HepG2 (cell line): ENCODE measurements at regions not wholly inside any gene's neighbourhood (a gene's known extent, or its start where the extent isn't known, plus 50 kb on each side); places are given as distances from the start of the nearest gene placed in this dataset.

Experiments used
- GRHL1 ChIP-seq: sonication (generic); formaldehyde crosslinking; conservative IDR thresholded peaks from 2 replicates; pipeline ENCODE4 v1.8.0; 2022; ENCODE audit warnings: missing genetic modification reagents
- KIAA2018 ChIP-seq: sonication (generic); formaldehyde crosslinking; IDR thresholded peaks from 2 replicates; pipeline ENCODE4 v1.5.0; 2020; ENCODE audit warnings: mild to moderate bottlenecking, missing genetic modification reagents, borderline replicate concordance
- MZF1 ChIP-seq: sonication (generic); formaldehyde crosslinking; IDR thresholded peaks from 2 replicates; pipeline ENCODE4 v1.8.1; 2023; ENCODE audit warnings: mild to moderate bottlenecking, missing genetic modification reagents, borderline replicate concordance
- SOX5 ChIP-seq: IDR thresholded peaks from 2 replicates; pipeline ENCODE4 v1.6.1; 2016; ENCODE audit warnings: borderline replicate concordance
- SRSF4 ChIP-seq: fragments of 200-400 bp; formaldehyde crosslinking; IDR thresholded peaks from one replicate; pipeline ENCODE4 v1.6.1; 2018; ENCODE audit warnings: mild to moderate bottlenecking, low read depth, low read length, moderate library complexity; ENCODE audit not compliant: poor library complexity, severe bottlenecking
- ZNF354B ChIP-seq: sonication (generic); formaldehyde crosslinking; IDR thresholded peaks from 2 replicates; pipeline ENCODE4 v1.8.0; 2022; ENCODE audit warnings: mild to moderate bottlenecking, missing genetic modification reagents
- ZNF446 ChIP-seq: sonication (generic); formaldehyde crosslinking; IDR thresholded peaks from 2 replicates; pipeline ENCODE4 v1.5.0; 2020; ENCODE audit warnings: mild to moderate bottlenecking, missing genetic modification reagents
- ZNF512B ChIP-seq: sonication (generic); formaldehyde crosslinking; IDR thresholded peaks from 2 replicates; pipeline ENCODE4 v1.5.1; 2020; ENCODE audit warnings: missing genetic modification reagents, mild to moderate bottlenecking, borderline replicate concordance

- TF ChIP-seq KIAA2018 (CRISPR knock-in tag) (no peak), SOX5 (CRISPR knock-in tag) (no peak), GRHL1 (no peak), ZNF446 (CRISPR knock-in tag) (no peak), SRSF4 (no peak), ZNF512B (CRISPR knock-in tag) (no peak), ZNF354B (CRISPR knock-in tag) (no peak), MZF1 (no peak)
These were observed 661.5 kb downstream of the PLA2G4A start (continued) for GRCh38 chr1:187490266-187490665.
